Keratinocyte (primary cell): ENCODE measurements at regions not wholly inside any gene's neighbourhood (a gene's known extent, or its start where the extent isn't known, plus 50 kb on each side); places are given as distances from the start of the nearest gene placed in this dataset.

Source experiments
- DNase-seq: peaks from one replicate; pipeline ENCODE4 v3.0.0-alpha.2; 2011; ENCODE audit warnings: low read depth, missing footprints, low spot score
- FAIRE-seq: peaks from 2 replicates; lab custom pipeline; 2011; peaks lifted over from hg19 to GRCh38; lab: Jason Lieb, UNC
- H2AFZ ChIP-seq: 2 replicates; pipeline ENCODE4 v1.6.0; 2012; ENCODE audit warnings: low read length, control low read depth, inconsistent platforms; ENCODE audit not compliant: control insufficient read depth
- H3K27ac ChIP-seq: 2 replicates; pipeline ENCODE4 v1.5.1; 2011; ENCODE audit warnings: low read length; ENCODE audit not compliant: control insufficient read depth, insufficient read depth
- H3K27me3 ChIP-seq: 3 replicates; pipeline ENCODE4 v1.6.0; 2011; ENCODE audit warnings: low read length; ENCODE audit not compliant: control insufficient read depth, insufficient read depth; ENCODE audit errors: extremely low read depth
- H3K36me3 ChIP-seq, 2 experiments: 2 replicates in 1 of 2; 3 replicates in 1 of 2; pipeline ENCODE4 v1.5.1; 2011; ENCODE audit warnings: low read length in 2 of 2, mild to moderate bottlenecking in 1 of 2; ENCODE audit not compliant: control insufficient read depth in 2 of 2, insufficient read depth in 2 of 2; ENCODE audit errors: extremely low read depth in 1 of 2
- H3K4me1 ChIP-seq: 3 replicates; pipeline ENCODE4 v1.5.1; 2011; ENCODE audit warnings: low read length; ENCODE audit not compliant: control insufficient read depth, insufficient read depth; ENCODE audit errors: extremely low read depth
- H3K4me2 ChIP-seq: 3 replicates; pipeline ENCODE4 v1.6.0; 2011; ENCODE audit warnings: low read depth, low read length; ENCODE audit not compliant: control insufficient read depth, insufficient read depth; ENCODE audit errors: extremely low read depth
- H3K4me3 ChIP-seq, 3 experiments: fragments of 200-600 bp in 1 of 3; sonication (generic) in 1 of 3; 2 replicates in 2 of 3; 3 replicates in 1 of 3; pipeline ENCODE4 v1.5.1; 2011 to 2016; ENCODE audit warnings: low read length in 3 of 3, mild to moderate bottlenecking in 3 of 3, control low read depth in 2 of 3, inconsistent platforms in 1 of 3, low read depth in 1 of 3, mixed read lengths in 1 of 3, mixed run types in 1 of 3, moderate library complexity in 1 of 3; ENCODE audit not compliant: control insufficient read depth in 2 of 3, insufficient read depth in 2 of 3; ENCODE audit errors: extremely low read depth in 1 of 3
- H3K79me2 ChIP-seq: 2 replicates; pipeline ENCODE4 v1.6.0; 2012; ENCODE audit warnings: low read length; ENCODE audit not compliant: control insufficient read depth, insufficient read depth
- H3K9ac ChIP-seq: 3 replicates; pipeline ENCODE4 v1.6.0; 2011; ENCODE audit warnings: low read length; ENCODE audit not compliant: control insufficient read depth, insufficient read depth; ENCODE audit errors: extremely low read depth
- H3K9me1 ChIP-seq: 3 replicates; pipeline ENCODE4 v1.6.0; 2011; ENCODE audit warnings: low read length; ENCODE audit not compliant: control insufficient read depth, insufficient read depth; ENCODE audit errors: extremely low read depth
- H3K9me3 ChIP-seq: 2 replicates; pipeline ENCODE4 v1.5.1; 2012; ENCODE audit warnings: low read depth, low read length; ENCODE audit not compliant: control insufficient read depth
- H4K20me1 ChIP-seq: 3 replicates; pipeline ENCODE4 v1.6.0; 2011; ENCODE audit warnings: low read length; ENCODE audit not compliant: control insufficient read depth, insufficient read depth; ENCODE audit errors: extremely low read depth
- EZH2 ChIP-seq: IDR thresholded peaks from one replicate; pipeline ENCODE4 v1.6.1; 2012; ENCODE audit warnings: inconsistent platforms, mild to moderate bottlenecking, low read length, moderate library complexity
- dilution Hi-C: fragments of 300-500 bp; cut with MboI; formaldehyde crosslinking; loops from one replicate; pipeline ENCODE4 v1.7.0; 2020; ENCODE audit warnings: low sequenced_read_pairs; ENCODE audit not compliant: extremely low pct_ligation_motif_present
- TF ChIP-seq, protein P1 (sequence below), 3 experiments: IDR thresholded peaks in 1 of 3; conservative IDR thresholded peaks in 1 of 3; optimal IDR thresholded peaks in 1 of 3; 2 replicates in 2 of 3; 3 replicates in 1 of 3; pipeline versions ENCODE3 to v1.5.1; 2011; ENCODE audit warnings: low read length in 3 of 3, mild to moderate bottlenecking in 3 of 3, moderate library complexity in 2 of 3, control low read depth in 1 of 3, inconsistent platforms in 1 of 3; ENCODE audit not compliant: insufficient read depth in 2 of 3; ENCODE audit errors: extremely low read depth in 1 of 3

GRCh38 chr12:54711669-54712068, 63.5 kb upstream of the DCD start:
- H3K9ac ChIP-seq, result no peak overlapping the region
- no peaks in the 10 kb centered on the region for H3K79me2 ChIP-seq
- H4K20me1 ChIP-seq, result no peaks in the 10 kb centered on the region
- no peak for TF ChIP-seq EZH2
- TF ChIP-seq, protein P1, sequence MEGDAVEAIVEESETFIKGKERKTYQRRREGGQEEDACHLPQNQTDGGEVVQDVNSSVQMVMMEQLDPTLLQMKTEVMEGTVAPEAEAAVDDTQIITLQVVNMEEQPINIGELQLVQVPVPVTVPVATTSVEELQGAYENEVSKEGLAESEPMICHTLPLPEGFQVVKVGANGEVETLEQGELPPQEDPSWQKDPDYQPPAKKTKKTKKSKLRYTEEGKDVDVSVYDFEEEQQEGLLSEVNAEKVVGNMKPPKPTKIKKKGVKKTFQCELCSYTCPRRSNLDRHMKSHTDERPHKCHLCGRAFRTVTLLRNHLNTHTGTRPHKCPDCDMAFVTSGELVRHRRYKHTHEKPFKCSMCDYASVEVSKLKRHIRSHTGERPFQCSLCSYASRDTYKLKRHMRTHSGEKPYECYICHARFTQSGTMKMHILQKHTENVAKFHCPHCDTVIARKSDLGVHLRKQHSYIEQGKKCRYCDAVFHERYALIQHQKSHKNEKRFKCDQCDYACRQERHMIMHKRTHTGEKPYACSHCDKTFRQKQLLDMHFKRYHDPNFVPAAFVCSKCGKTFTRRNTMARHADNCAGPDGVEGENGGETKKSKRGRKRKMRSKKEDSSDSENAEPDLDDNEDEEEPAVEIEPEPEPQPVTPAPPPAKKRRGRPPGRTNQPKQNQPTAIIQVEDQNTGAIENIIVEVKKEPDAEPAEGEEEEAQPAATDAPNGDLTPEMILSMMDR (optimal IDR thresholded peaks at IDR 0.05 in 1 of 3, IDR thresholded peaks at IDR 0.05 in 1 of 3, conservative IDR thresholded peaks at IDR 0.05 in 1 of 3; ENCODE audit: extremely low read depth in 1 of 3, insufficient read depth in 2 of 3, low read length in 3 of 3), result no peak
- DNase-seq (no peak), FAIRE-seq (no peak)
- H3K4me1 ChIP-seq, result no peaks in the 10 kb centered on the region
- H3K9me1 ChIP-seq, result no peaks in the 10 kb centered on the region
- no peaks in the 10 kb centered on the region for H3K27me3 ChIP-seq
- dilution Hi-C loops, result no loop called here
- H3K4me2 ChIP-seq, result no peak overlapping the region
- H3K9me3 ChIP-seq, result no peaks in the 10 kb centered on the region
- H3K27ac ChIP-seq, result no peak overlapping the region
- no peak overlapping the region for H2AFZ ChIP-seq
- no peaks in the 10 kb centered on the region for H3K36me3 ChIP-seq
- H3K4me3 ChIP-seq, result no peak overlapping the region

DNA sequence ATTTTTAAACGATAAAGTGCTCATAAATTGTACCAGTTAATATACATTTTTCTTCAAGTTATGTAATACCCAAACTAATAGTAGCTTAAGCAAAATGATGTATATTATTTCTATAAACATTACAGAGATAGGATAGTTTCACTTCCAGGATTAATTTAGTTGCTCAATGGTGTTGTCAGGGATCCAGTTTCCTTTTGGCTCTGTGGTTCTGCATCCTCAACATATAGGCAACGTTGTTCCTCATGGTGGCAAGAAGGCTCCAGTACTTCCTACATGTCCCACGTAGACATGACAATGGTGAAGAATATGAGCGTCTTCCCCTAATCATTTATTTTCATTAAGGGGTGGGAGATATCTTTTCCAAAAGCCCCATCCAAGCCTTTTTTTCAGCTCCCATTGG, 60.7 kb upstream of the DCD start:
- FAIRE-seq, result no peak
- H3K4me1 ChIP-seq, result no peaks in the 10 kb centered on the region
- no peaks in the 10 kb centered on the region for H3K27me3 ChIP-seq
- no peaks in the 10 kb centered on the region for H4K20me1 ChIP-seq
- no peak overlapping the region for H3K9ac ChIP-seq
- H3K79me2 ChIP-seq, result no peaks in the 10 kb centered on the region
- no peak for DNase-seq
- TF ChIP-seq, protein P1 (optimal IDR thresholded peaks at IDR 0.05 in 1 of 3, IDR thresholded peaks at IDR 0.05 in 1 of 3, conservative IDR thresholded peaks at IDR 0.05 in 1 of 3; ENCODE audit: extremely low read depth in 1 of 3, insufficient read depth in 2 of 3, low read length in 3 of 3), result no peak
- TF ChIP-seq EZH2, result no peak
- no peaks in the 10 kb centered on the region for H3K9me1 ChIP-seq
- no peak overlapping the region for H3K4me2 ChIP-seq
- no peaks in the 10 kb centered on the region for H3K36me3 ChIP-seq
- no peak overlapping the region for H2AFZ ChIP-seq
- no peak overlapping the region for H3K27ac ChIP-seq
- no peaks in the 10 kb centered on the region for H3K9me3 ChIP-seq
- no peak overlapping the region for H3K4me3 ChIP-seq
- dilution Hi-C loops, result no loop called here
